Skin of body (tissue), 1 donor: ENCODE measurements at regions not wholly inside any gene's neighbourhood (a gene's known extent, or its start where the extent isn't known, plus 50 kb on each side); places are given as distances from the start of the nearest gene placed in this dataset.
"Not testable (repeated sequence)": the region's sequence is repeated elsewhere in the genome, so short reads cannot be mapped to it uniquely, and the experiment has no call there.

Source experiments
- DNase-seq: peaks from one replicate; lab custom pipeline; 2025; lab: John Stamatoyannopoulos, UW

DNA sequence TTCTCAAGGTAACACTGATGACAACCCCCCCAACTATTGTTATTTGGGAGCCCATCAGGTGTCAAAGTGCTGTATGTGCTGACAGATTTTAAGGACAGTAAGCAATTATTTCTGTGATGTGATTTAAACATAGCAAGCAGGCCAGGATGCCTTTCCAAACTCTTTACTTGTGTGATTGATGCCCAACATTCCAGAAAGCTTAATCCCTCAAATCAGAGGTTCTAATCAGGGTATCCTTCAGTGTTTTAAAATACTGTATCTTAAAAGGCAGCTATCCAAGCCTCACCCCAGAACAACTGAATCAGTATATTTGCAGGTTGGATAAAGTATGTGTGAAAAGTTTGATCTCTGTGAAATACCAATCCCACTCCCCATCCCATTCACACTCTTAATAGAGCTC, 119.7 kb downstream of the GASK1B start:
- DNase-seq = no peak

DNA sequence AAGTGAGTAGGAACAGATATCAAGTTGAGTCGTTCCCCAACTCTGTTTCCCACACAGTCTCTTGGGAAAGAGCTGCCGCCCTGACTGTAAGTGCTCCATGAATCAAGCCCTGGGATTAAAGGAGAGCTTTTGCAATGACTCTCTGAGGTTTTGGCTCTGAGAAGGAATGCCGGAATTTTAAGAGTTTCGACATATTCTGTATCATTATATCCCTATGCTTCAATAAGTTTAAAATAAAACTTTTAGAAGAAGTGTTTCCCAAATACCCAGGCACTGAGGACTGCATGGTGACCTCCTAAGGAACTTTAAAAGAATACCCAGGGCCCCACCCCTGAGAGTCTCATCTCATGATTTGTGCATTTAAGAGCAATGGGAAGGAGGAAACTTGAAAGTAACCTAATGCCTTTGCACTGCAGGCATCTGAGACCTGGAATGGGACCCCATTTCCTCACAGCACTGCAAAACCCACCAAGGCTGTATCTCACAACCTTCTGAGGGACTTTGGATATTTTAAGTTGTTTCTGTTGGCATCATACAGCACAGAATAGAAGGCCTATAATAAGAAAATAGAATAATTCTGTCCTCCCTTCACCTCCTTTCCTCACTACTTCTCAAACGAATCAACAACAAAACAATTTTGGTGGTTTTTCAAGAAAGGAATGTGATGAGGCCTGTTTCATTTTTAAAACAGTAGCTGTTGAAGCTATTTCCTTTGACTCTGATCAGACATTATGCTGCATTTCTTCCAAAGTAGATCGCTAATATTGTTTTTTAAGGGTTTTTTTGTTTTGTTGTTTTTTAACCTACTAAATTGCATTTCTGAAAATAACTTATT, 121.2 kb downstream of the GASK1B start:
- peak; percentile 12 for DNase-seq

DNA sequence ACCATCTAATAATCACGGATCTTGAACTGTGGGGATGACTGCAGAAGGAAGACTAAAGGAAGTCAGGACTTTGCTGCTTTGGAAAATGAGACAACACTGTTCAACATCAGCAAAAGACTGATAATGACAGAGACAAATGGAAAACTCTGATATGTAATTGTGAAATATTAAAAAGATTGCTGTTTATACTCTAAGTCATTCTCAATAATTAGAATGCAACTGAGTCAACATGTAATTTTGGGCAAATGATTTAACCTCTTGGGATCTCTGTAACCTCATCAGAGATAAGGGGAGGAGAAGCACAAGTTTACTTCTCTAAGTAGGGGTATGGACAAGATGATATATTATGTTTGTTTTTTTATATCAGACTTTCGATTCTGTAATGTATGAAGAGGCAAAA, 121.9 kb downstream of the GASK1B start:
- no peak for DNase-seq

DNA sequence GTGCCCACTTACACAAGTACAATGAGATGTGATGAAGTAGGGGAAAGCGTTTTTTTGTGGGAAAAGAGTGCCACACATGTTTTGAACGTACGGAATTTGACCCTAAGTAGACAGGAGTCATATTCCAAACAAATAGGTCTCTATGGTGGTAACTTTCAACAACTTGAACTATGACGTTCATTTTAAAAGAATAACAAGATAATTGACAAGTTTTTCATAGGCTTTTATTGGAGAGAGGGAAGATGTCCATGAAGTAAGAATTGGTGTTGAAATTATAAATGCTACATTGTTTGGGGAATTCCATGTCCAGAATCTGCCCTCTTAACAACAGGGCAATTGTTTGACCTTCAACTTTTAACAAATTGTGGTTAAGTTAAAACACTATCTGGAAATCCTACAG, 126.5 kb downstream of the GASK1B start:
- DNase-seq = no peak

DNA sequence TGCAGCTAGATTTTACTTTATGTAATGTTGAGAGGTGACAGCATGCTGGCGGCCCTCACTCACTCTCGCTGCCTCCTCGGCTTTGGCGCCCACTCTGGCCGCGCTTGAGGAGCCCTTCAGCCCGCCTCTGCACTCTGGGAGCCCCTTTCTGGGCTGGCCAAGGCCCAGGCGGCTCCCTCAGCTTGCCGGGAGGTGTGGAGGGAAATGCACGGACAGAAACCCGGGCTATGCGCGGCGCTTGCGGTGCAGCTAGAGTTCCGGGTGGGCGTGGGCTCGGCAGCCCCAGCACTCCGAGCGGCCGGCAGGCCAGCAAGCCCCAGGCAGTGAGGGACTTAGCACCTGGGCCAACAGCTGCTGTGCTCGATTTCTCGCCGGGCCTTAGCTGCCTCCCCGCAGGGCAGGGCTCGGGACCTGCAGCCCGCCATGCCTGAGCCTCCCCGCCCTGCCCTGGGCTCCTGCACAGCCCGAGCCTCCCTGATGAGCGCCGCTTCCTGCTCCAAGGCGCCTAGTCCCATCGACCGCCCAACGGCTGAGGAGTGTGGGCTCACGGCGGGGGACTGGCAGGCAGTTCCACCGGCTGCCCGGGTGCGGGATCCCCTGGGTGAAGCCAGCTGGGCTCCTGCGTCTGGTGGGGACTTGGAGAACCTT, 128.7 kb downstream of the GASK1B start:
- no peak for DNase-seq

DNA sequence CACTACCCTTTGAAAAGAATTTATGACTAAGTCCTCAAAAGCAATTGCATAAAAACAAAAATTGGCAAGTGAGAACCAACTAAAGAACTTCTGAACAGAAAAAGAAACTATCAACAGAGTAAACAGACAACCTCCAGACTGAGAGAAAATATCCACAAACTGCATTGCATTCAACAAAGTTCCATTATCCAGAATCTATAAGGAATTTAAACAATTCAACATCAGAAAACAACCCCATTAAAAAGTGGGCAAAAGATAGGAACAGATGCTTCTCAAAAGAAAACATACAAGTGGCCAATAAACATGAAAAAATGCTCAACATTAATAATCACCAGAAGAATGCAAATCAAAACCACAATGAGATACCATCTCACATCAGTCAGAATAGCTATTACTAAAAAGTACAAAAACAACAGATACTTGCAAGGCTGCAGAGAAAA, 130.2 kb downstream of the GASK1B start:
- peak; percentile 16 for DNase-seq

DNA sequence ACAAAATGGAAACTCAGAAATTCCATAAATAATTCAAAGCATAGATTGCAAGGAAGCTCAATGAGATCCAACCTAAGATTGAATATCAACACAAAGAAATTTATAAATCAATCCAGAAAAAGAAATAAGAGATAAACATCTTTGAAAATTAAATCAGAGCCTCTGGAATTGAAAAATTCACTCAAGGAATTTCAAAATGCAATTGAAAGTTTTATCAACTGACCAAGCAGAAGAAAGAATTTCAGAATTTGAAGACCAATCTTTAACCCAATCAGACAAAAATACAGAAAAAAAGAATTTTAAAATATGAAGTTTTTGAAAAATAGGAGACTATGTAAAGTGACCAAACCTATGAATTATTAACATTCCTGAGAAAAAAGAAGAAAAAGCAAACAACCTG, 134.1 kb downstream of the GASK1B start:
- no peak for DNase-seq

DNA sequence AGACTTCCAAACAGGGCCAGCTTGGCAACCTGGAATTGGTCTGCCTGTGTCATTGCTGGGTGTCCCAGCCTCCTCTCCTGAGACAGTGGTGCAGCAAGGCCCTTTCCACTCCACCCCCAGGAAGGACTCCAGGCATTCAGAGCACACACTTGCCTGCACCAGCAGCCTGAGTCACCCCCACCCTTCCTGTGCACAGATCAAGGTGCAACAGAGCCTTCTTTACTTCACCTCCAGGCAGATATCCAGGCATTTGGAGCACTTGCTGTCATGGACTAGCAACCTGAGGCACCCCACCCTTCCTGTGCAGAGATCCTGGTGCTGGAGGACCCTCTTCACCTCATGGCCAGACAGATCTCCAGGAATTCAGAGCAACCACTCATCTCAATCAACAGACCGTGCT, 135.8 kb downstream of the GASK1B start:
- DNase-seq = no peak

DNA sequence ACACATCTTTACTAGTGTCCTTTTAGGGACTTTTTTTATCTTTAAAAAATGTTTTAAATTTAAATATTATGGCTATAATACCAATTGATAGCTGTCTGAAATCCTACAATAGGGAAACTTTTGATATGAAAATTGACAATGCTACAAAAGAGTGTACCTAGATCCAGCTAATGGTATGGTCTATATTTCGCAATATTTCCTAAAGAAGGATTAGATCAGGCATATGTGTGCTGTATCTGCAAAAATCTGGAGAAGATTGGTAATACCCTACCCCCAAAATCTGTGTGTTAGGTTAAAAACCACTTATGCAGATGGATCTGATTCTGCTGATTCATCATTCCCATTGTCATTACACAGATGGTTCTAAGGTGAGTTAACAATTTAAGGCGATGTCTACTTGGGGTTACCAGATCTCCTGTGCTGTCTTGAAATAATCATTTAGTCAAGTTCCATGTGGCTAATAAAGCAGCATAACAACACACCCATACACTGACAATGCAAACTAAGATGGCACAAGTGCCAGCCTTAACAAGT, 137.1 kb downstream of the GASK1B start:
- DNase-seq = no peak

DNA sequence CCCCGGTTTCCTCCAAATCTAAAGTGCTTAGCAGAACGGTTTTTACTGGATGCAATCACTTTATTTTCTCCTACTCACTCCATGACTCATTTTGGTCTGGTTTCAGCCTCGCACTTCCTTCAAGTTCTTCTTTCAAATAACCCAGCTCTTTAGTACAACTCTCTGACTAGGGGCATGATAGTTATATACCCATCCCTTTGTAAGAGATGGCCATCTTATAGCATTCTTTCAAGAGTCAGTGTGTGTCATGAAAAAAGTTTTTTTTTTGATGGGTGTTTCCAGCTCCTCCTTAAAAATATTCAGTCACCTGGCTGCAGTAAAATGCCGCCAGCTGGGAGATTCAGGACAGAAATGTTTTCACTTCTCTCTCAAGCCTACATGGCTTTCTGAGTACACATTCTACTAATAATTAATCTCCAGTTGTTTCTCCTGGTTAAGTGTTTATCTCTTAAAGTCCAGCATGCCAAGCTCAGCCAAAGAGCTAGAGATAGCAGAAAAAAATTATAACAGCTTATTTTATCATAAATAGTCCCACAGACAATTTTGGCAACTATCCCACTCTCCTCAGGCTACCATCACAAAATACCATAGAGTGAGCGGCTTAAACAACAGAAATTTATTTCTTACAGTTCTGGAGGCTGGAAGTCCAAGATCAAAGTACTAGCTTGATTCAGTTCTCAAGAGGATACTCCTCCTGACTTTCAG, 139.3 kb downstream of the GASK1B start:
- no peak for DNase-seq

DNA sequence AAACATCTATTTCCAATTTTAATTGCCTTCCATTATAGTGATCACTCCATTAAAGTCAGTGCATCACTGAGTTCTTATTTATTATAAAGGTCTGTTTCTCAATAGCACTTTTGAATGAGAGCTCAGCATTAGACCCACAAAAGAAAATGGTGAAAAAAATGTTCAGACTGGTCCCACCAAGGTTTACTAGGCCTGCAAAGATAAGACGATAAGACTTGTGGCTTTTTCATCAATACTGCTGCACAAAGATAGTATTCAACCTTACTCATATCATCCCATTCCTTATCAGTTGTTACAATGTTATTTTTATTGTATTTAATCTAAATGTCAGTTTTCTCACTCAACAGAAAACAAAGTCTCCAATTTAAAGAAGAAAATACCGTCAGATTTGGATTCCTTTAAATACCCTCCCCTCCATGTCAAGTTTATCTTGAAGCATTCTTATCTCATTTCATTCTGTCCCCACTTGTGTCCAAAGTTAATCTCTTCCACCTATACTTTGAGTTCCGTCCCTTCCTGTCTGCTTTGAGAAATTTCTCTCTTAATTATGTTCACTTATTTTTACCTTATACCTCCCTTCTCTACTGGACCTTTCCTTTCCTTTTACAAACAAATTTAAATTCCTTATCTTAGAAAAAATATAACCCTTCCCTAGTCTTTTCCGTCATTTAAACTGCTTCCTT, 140.0 kb downstream of the GASK1B start:
- DNase-seq = no peak

DNA sequence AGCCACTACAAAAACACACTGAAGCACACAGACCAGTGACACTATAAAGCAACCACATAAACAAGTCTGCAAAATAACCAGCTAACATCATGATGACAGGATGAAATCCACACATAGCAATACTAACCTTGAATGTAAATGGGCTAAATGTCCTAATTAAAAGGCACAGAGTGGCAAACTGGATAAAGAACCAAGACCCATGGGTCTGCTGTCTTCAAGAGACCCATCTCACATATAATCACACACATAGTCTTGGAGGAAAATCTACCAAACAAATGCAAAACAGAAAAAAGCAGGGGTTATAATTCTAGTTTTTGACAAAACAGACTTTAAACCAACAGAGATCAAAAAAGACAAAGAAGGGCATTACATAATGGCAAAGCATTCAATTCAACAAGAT, 144.4 kb downstream of the GASK1B start:
- not testable (repeated sequence) for DNase-seq

DNA sequence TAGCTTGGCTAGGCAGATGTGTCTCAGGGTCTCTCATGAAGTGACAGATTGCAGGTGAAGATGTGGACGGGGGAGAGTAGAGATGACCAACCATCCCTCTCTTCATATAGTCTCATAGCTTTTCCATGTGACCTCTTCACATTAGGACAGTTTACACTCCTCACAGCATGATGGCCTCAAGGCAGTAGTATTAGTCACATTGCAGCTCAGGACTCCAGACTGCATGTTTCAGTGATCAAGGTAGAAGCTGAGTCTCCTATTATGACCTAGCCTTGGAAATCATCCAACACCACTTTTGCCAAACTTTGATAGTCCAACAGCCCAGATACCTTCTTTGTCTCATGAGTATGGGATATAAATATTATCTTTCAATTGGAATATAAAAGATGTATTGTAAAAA, 147.7 kb downstream of the GASK1B start:
- DNase-seq = no peak

DNA sequence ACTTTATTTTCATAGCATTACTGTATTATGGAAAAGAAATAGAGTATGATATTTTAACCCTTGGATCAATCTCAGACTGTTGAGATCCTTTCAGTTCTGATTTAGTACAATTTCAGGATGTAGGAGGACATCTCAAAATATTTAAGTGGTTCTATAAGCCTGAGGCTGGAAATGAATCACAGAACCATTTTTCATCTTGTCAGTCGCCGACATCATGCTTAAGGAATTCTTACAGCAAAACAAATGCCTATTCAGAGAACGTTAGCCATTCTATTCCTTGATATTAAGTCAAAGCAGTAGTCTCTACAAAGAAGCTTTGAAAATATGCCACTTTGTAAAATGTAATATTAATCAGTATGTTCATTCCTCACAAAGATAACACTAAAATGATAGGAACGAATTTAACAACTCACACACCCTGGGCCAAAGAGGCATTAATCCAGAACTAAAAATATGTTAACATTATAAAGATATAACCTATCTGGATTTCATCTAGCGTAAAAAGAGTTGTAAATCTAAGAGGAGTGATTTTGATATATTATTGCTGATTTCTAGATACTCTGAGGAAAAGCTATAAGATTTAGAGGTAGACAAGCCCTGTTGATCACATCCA, 152.0 kb downstream of the GASK1B start:
- peak; percentile 73 for DNase-seq

DNA sequence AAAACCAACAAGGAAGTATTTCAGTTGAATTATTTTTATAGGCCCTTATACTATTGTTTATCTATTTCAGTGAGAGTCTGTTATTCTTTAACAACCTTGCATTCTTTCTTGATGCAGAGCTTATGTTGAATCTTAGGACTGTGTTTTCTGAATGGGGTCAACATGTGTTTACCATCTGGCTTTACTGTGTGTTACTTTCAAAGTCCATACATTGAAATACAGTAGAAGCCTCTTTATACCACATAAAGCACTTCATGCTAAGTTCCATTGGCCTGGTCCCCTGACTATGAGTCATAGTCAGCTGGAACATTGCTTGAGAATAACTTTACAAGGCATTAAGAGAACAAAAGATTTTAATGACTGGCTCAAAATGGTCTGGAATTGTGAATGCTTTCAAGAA, 152.6 kb downstream of the GASK1B start:
- DNase-seq = peak; percentile 98

DNA sequence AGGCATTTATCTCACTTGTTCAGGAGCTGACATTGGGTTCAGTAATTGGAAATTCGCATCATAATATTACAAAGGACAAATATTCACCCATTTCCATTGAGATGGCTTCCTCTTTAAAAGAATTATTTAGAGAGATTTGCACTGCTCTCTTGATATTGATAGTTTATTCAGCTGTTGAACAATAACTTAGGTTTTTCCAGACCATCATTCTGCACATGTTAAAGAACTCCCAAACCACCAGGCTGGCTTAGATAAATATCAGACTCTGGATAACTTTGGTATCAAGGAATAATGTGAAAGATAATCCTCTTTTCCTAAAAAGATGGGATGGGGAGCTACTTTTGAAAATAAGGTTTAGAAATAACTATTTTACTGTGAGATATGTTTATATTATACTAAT, 154.0 kb downstream of the GASK1B start:
- no peak for DNase-seq

DNA sequence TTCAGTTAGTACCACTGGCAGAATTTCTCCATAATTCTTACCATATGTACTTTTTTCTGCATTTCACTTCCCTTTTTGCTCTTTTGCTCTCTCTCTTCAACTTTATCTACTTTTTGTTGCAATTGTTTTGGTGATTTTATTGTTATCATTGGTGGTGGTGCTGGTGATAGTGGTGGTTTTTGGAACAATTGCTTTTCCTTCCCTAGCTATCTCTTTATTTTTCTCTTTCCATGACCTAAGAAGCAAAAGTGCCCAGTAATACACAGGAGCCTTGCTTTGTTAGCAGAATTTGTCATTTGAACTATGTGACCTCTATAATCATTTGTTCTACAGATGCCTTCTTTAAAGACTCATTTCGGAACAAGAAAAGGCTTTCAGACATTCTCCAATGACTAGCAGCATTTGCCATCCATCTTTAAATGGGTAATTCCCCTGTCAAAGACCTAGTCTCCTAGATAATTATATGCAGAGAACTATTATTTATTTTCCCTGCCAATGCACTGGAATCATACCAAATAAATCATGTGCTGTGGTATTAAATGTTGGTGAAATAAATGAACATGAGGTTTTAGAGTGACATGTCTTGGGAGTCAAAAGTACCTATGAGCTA, 154.5 kb downstream of the GASK1B start:
- no peak for DNase-seq

DNA sequence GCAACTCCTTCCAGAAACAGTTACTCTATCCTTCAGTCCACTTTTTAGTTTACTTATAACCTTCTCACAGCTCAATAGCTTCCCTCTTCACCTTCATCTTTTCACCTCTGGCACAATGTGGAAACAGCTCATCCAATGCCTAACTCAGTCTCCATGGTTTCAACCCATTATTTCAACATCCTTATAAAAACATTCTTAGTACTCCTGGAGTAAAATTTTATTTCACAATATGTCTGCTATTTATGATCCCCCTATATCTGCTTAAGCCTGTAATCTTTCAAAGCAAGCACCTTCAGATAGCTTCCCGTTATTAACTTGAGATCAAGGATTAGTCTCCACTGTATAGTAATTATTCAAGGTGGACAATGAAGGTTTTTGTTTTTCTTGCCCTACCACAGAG, 156.3 kb downstream of the GASK1B start:
- no peak for DNase-seq

DNA sequence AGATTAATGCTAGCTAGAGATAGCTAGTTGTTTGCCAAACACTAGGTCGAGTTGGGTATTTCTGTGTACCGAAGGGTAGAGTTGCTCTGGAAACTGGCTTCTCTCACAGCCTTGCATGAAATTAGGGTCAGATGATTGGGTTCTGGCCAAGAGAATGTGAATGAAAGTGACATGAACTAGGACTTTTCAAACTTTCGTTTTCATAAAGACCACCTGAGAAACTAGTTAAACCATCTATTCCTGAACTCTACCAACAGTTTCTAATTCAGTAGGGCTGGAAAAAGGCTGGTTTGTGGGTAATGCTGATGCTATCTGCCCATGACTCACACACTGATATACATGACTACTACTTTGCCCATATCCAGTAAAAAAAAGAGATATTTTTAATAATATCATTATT, 157.6 kb downstream of the GASK1B start:
- DNase-seq = no peak

DNA sequence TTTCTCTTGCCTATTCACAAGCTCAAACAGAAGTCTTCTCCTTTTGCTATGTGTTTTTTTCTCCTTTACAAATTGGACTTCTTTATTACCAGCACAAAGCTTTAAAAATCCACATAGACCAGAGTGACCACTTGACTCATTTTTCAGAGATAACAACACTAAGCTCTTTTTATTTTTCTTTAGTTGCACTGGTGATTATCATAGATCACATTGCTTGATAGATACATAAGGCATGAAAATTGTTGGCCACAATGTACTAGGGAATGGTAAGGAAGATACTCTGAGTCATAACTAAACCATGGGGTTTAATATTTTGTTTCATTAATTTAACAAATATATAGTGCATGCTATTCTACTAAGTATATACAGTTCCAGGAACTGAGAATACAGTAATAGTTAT, 159.0 kb downstream of the GASK1B start:
- no peak for DNase-seq

DNA sequence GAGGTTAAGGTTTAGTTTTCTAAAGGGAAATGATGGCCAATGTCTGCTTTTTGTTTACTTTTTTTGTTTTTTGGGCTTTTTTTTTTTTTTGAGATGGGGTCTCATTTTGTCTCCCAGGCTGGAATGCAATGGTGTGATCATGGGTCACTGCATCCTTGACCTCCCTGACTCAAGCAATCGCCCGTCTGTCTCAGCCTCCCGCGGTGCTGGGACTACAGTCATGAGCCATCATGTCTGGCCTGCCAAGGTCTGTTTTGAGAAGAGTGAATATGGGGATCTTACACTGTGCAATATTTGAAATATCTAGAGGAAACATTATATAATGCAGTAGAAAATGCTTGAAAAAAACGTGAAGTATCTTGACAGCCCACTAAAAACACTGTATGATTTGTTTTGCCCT, 162.5 kb downstream of the GASK1B start:
- DNase-seq = no peak
